AG08395 (cell line): ENCODE measurements at regions not wholly inside any gene's neighbourhood (a gene's known extent, or its start where the extent isn't known, plus 50 kb on each side); places are given as distances from the start of the nearest gene placed in this dataset.
"Not testable (repeated sequence)": the region's sequence is repeated elsewhere in the genome, so short reads cannot be mapped to it uniquely, and the experiment has no call there.

ENCODE experiments used
- DNase-seq: peaks from one replicate; pipeline ENCODE4 v3.0.0; 2012; ENCODE audit warnings: mixed read lengths, low spot score

DNA sequence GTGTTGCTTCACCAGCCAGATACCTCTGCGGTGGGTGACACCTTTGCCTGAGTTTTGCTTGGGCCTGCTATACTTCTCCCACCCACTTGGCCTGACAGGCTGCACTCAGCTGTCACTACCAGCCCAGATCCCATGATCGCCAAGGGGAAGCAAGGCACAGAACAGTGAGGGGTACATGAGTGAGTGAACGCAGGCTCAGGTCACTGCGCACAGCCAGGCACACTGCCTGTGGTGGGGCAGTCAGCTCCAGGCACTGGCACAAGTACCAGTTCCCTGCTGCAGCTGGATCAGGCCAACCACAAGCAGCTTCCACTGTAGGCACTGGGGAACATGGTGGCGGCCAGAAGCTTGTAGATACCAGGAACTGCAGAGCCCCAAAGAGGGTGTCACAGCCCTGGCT, 441.9 kb upstream of the GRM3 start:
- DNase-seq, result no peak

DNA sequence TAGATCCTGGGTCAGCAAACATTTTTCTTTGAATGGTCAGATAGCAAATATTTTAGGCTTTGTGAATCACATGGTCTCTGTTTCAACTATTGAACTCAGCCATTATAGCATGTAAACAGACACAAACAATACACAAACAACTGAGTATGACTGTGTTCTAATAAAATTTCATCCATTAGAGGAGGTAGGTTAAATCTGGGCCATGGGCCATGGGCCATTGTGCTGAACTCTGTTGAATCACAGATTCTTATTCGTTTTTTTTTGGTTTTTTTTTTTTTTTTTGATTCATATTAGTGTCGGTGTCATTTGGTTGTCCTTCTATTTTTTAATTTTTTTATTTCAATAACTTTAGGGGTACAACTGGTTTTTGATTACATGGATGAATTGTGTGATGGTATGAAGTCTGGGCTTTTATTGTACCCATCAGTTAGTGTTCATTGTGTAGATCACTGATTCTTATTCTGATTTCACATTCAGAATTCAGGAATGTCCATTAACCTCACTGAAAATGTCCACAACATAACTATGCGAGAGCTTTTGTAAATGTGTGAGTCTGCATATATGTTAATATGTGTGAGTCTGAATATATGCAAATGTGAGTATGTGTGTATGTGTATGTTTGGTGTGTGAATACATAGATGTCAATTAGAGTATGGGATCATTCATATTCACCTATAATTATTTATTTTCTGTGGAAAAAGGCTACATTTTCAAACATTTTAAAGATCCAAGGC, 443.7 kb upstream of the GRM3 start:
- DNase-seq, result no peak

DNA sequence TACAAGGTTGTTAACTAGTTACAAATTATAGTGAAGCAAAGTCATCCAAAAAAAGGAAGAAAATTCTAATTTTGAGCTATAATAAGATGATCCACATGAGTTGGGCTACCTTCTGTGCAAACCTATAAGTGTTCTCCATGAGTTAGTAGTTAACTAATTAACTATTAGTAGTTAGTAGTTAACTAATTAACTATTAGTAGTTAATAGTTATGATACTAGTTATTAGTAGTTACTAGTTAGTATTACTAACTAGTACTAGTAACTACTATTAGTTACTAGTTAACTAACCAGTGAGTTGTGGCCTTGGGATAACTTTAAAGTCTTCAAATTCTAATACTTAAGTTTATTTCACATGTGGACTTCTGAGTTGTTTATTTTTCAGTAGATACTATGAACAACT, 453.4 kb upstream of the GRM3 start:
- no peak for DNase-seq

DNA sequence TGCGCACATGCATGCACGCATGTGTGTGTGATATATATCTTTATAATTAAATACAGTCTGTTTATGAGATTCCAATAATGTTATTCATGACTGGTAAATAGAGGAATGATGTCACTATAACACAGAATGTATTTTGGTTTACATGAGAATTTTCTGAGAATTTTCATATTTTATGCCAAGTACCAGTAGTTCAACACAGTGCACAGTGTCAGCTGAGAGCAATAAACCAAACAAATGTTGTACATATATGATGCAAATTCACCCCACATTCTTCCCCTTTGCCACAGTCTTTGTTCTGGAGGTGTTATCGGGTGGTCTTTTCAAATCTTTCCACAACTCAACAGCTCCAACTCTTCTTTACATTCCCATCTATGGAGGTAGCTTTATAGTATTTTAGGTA, 462.2 kb upstream of the GRM3 start:
- no peak for DNase-seq

DNA sequence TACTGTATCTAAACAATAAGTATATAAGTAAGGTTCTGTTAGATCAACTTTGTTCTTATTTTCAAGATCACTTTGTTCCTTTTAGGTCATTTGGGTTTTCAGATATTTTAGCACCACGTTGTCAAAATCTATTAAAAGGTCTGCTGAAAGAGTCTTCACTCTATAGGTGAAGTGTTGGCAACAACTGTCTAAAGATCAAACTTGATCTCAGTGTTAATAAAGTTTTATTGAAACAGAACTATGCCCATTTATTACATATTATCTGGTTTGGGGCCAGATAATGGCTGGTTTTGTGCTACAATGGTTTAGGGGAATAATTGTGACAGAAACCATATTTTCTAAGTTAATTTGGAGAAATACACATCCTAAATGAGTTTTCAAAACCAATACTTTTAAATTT, 478.9 kb upstream of the GRM3 start:
- no peak for DNase-seq

DNA sequence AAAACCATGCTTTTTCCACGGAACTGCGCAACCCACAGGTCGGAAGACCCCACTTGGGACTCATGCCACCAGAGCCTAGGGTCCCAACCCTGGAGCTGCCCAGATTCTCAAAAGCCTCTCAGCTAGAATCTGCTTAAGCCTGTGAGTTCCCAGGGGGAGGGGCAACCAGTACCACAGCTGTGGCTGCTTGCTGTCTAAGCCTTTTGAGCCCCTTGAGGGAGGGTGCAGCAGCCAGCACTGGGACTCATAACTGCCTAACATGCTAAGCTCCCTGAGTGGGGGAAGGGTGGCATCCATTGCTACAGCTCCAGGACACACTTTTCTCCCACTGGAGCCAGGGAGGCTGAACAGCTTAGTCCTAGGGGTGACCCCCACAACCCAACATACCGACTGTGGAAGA, 485.6 kb upstream of the GRM3 start:
- no peak for DNase-seq

DNA sequence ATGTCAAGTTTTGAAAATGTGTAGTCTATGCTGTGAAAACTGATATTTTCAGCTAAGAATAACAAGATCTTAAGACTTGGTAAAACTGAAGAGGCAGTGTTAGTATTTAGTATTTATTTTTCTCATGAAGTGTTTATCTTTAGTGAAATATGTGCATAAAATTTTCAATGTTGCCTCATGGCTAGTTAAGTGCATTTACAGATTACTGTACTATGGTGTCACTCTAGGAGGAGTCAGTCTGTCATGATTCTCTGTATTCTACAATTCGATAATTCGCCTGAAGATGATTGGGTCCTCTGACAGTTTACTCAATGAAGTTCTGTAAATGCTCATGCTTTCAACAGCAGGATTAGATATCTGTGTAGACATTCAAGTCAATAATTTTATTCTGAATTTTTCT, 488.1 kb upstream of the GRM3 start:
- DNase-seq, result no peak

DNA sequence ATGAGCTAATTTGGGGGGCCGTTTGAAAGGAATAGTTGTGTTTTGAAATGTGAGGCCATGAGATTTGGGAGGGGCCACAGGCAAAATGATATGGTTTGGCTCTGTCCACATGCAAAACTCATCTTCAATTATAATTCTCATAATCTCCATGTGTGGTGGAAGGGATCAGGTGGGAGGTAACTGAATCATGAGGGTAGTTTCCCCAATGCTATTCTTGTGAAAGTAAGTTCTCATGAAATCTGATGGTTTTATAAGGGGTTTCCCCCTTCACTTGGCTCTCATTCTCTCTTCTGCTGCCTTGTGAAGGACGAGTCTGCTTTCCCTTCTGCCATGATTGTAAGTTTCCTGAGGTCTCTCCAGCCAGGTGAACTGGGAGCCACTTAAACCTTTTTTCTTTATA, 490.8 kb upstream of the GRM3 start:
- no peak for DNase-seq

DNA sequence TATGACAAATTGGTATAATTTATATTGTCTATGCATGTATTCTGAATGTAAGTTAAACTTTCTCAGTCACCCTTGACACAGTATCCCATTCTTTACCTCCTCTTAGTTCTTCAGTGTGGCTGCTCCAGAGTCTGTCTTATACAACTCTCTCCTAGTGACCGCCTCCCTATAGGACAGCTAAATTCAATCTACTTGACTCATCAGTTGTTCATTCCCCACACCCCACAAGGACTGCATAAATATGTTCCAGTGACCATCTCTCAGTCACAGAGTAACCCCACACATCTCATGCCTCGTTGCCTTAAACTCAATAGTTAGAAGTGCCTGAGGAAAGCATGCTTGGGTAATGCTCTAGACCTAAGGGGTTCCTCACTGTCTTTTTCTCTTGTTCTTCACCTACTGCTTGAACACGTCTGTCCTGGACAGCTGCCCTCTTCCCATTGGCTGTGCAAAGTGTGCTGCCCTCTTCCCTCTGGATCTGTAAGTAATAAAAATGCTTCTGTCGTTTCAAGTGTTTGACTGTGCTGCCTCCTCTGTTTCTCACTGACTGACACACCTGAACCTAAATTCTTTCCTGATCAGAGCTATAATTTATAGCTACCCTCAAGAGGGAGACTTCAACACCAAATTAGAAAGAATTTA, 494.6 kb upstream of the GRM3 start:
- no peak for DNase-seq

DNA sequence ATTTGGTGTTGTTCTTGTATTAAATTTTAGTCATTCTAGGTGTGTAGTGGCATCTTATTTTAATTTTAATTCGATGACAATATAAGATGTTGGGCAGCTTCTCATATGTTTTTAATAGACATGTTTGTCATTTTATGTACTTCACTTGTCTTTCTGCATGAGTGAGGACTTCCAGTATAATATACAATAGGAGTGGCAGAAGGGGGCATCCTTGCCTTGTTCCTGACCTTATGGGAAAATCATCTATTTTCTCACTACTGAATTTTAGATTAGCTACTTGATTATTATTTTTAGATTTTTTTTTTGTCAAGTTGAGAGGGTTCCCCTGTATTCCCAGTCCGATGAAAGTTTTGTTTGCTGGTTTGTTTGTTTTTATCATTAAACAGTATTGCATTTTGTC, 495.2 kb upstream of the GRM3 start:
- no peak for DNase-seq

DNA sequence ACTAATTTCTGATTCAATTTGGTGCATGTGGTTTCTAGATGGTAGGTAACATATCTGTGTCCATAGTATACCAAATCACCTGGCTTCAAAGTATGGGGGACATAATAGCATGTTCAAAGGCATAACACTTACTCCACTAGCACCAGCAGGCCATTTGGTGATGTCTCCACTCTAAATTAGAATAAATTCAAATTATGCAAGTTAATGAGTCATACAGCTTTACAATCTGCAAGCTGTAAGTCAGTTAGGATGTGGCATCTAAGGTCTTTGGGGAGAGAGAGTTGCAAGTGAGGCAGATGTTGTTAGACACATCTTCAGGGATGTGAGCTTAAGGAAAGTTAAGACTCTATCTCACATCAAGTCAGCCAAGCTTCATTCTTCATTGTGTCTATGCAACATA, 506.4 kb upstream of the GRM3 start:
- DNase-seq, result no peak

DNA sequence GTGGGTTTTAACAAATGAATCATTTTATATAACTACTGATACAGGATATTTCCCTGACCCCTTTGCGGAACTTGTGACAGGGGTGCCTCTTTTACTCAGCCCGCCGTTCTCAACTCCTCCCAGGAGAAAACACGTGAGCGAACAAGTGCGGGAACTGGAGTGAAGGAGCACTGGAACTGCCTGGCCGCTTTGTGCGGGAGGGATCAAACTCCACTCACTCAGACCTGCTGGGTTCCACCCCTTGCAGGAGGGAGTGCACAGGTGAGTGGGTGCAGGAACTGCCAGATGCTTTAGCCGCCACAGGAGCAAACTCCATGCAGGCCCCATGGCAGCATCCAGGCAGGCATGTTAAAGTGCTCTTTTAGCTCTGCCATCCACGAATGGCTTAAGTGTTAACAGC, 513.4 kb upstream of the GRM3 start:
- DNase-seq, result no peak

DNA sequence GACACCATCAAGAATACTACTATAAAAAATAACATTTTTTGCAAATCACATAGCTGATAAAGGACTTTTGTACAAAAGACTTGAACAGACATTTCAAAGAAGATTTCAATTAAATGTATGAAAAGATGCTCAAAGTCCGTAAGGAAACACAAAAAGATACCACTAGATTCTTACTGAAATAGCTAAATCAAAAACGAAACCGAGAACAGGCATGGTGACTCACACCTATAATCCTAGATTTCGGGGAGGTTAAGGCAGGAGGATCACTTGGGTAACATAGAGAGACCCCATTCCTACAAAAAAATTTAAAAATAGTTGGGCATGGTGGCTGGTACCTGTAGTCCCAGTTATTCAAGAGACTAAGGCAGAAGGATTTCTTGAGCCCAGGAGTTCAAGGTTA, 520.2 kb upstream of the GRM3 start:
- DNase-seq, result no peak

DNA sequence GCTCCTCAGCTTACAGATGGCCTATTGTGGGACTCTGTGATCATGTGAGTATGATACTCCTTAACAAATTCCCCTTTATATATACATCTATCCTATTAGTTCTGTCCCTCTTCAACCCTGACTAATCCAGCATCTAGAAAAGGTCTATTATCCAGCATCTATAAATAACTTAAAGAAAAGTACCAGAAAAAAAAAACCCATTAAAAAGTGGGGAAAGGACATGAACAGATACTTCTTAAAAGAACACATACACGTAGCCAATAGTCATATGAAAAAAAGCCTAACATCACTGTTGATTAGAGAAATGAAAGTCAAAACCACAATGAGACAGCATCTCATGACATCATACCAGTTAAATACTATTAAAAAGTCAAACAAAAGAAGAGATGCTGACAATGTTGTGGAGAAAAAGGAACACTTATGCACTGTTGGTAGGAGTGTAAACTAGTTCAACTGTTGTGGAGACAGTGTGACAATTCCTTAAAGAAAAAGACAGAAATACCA, 549.5 kb upstream of the GRM3 start:
- no peak for DNase-seq

DNA sequence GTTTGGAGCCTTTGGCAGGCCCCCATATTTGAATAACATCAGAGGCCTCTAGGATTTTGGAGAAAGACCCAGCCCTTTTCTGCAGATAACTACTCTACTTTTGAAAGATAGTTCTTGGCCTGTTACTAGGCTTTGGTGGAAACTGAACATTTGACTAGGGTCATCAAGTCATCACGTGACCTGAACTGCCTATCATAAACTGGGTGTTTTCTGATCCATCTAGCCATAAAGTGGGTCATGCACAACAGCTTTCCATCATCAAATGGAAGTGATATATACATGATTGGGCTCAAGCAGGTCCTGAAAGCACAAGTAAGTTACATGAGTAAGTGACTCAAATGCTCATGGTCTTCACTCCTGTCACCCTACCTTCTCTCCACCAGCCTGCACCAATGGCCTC, 552.3 kb upstream of the GRM3 start:
- DNase-seq, result no peak

DNA sequence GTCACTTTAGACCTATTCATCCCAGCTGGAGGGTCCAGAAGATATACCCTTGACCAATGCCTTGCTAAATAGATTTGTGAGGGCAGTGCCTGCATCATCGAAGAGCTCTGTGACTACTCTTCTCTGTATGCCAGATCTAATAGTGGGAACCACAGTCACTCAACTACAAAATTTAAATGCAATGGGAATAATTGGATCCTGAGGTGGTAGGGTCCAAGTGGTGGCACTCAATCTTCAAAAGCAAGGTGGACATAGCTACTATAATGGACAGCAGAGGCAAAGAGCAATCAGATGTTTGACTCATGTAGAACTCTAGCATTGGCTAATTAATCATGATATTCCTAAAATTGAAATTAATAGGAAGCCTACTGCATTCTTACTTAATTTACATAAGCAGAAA, 554.3 kb upstream of the GRM3 start:
- no peak for DNase-seq

DNA sequence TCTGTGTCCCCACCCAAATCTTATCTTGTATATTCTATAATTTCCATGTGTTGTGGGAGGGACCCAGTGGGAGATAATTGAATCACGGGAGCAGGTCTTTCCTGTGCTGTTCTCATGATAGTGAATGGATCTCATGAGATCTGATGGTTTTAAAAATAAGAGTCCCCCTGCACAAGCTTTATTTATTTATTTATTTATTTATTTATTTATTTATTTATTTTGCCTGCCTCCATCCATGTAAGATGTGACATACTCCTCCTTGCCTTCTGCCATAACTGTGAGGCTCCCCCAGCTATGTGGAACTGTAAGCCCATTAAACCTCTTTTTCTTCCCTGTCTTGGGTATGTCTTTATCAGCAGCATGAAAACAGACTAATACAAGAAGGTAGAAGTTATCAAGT, 579.1 kb upstream of the GRM3 start:
- DNase-seq, result not testable (repeated sequence)

DNA sequence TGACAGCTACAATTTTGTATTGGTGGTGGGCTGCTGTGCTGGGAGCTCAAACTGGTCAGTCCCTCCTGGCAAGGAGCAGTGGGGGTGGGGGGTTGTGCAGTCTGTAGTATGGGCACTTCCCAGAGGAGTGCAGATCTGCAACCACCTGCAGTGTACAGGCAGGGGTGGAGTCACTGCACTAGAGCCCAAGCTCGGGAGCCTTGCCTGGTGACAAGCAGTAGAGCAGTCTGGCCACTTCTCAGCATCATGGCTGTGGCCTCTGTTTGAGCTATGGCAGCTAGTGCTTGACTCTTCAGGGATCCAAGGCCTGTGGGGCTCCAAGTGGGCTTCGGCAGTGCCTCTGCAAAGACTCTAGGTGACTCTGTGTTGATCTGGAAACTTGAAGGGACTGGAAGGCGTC, 585.1 kb upstream of the GRM3 start:
- no peak for DNase-seq

DNA sequence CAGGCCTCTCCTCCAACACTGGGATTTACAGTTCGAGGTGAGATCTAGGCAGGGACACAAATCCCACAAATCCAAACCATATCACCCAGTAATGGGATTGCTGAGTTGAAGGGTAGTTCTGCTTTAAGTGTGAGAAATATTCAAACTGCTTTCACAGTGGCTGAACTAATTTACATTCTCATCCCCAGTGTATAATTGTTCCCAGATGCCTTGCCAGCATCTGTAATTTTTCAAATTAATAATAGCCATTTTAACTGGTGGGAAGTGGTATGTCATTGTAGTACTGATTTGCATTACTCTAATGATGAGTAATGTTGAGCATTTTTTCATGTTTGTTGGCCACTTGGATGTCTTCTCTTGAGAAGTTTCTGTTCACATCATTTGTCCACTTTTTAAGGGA, 592.8 kb upstream of the GRM3 start:
- no peak for DNase-seq

DNA sequence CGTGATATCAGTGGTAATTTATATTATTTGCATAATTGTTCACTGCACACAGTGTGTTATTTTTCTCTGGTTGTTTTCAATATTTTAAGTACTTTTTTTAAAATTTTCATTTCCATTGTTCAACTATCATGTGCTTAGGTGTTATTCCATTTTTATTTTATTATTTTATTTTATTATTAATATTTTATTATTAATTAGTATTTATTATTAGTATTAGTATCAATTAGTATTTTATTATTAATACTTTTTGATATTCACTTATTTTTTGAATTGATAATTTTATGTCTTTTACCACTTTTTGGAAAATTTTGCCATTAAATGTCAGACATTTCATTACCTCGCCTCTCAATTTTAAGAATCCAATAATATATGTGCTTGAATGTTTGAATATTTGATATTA, 593.8 kb upstream of the GRM3 start:
- DNase-seq, result no peak

DNA sequence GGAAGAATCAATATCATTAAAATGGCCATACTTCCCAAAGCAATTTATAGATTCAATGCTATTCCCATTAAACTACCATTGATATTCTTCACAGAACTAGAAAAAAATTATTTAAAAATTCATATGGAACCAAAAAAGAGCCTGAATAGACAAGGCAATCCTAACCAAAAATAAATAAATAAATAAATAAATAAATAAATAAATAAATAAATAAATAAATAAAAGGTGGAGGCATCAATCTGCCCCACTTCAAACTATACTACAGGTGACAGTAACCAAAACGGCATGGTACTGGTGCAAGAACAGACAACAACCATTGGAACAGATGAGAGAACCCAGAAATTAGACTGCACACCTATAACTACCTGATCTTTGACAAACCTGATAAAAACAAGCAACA, 598.5 kb upstream of the GRM3 start:
- DNase-seq, result not testable (repeated sequence)

DNA sequence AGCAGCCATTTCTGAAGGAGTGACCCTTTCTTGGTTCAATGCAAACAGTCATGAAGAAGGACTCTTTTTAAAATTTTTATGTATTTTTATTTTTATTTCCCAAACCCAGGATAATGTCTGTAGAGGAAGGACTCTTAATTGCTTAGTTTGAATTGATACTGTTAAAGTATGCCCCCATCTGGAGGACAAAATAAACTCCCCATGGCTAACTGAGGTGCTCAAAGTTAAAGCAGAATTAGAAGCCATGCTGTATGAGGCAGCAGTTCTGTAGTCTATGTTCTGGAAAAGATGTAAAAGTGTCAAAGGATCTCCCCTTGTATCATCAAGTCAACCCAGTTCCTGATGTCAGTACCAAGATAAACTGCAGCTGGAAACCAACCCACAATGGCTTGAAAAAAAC, 617.9 kb upstream of the GRM3 start:
- no peak for DNase-seq

DNA sequence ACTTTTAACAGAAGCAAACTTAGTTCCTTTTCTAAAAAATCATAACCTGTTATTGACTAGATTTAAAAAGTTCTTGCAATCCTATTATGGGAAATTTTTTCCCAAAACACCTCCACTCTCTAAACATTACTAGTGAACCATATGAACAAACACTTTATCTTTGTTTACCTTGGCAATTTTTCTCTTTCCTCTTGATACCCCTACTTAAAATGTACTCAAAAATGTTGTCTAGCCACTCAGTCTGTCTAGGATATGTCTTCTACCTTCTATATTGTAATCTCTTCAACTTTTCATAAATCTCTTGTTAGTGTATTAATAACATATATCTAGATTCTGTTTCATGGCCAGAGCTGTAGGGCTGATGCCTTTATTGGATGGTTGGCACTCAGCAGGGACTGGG, 630.0 kb upstream of the GRM3 start:
- no peak for DNase-seq

DNA sequence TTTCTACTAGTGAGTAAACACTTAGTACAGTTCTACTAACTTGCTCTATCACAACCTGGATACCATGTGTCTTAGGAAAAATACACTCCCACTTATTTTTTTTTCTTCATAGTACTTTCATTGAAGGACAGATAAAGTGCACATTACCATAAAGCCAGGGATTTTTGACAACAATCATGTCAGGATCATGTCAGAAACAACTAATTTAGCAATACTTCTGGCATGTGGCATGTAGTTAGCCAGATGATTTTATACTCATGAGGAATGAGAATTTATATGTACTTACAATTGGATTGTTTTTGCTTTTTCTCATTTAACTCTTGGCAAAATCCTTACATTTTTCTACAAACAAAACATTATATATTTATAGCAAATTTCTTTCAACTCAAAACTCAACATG, 630.7 kb upstream of the GRM3 start:
- DNase-seq, result no peak
